Ascending aorta (tissue), 2 donors: ENCODE measurements at regions not wholly inside any gene's neighbourhood (a gene's known extent, or its start where the extent isn't known, plus 50 kb on each side); places are given as distances from the start of the nearest gene placed in this dataset.
A peak's percentile ranks its signal among the peaks of the same experiment; 100 is the strongest.

Source experiments
- DNase-seq, 2 donors: peaks; one replicate each; pipeline ENCODE4 v3.0.0-alpha.2; 2019; ENCODE audit warnings: low spot score in 2 of 2
- H3K27ac ChIP-seq, 2 donors: fragments of 200-600 bp; sonication (generic); one replicate each; pipeline ENCODE4 v1.5.1; 2016 to 2017; ENCODE audit warnings: mild to moderate bottlenecking in 1 of 2
- H3K27me3 ChIP-seq: fragments of 200-600 bp; sonication (generic); one replicate; pipeline ENCODE4 v1.5.1; 2017
- H3K36me3 ChIP-seq, 2 donors: fragments of 200-600 bp; sonication (generic); one replicate each; pipeline ENCODE4 v1.5.1; 2016
- H3K4me1 ChIP-seq, 2 donors: fragments of 200-600 bp; sonication (generic); one replicate each; pipeline ENCODE4 v1.5.1; 2016 to 2017; ENCODE audit warnings: mild to moderate bottlenecking in 1 of 2
- H3K4me3 ChIP-seq, 2 donors: fragments of 200-600 bp; sonication (generic); one replicate each; pipeline ENCODE4 v1.5.1; 2016 to 2017; ENCODE audit warnings: mild to moderate bottlenecking in 1 of 2
- H3K9me3 ChIP-seq, 2 donors: fragments of 200-600 bp; sonication (generic); one replicate each; pipeline ENCODE4 v1.5.1; 2016
- intact Hi-C: fragments of 100-400 bp; cut with DNase I; formaldehyde crosslinking; loops from one replicate; pipeline ENCODE4 v1.15.1; 2023
- TF ChIP-seq, protein P1 (sequence below), 3 experiments: fragments of 200-600 bp in 2 of 3; fragments of 450-650 bp in 1 of 3; sonication (generic) in 2 of 3; IDR thresholded peaks; one replicate each; pipeline ENCODE4 v1.5.1; 2016 to 2019; ENCODE audit warnings: antibody characterized with exemption in 3 of 3, mild to moderate bottlenecking in 1 of 3, moderate library complexity in 1 of 3

DNA sequence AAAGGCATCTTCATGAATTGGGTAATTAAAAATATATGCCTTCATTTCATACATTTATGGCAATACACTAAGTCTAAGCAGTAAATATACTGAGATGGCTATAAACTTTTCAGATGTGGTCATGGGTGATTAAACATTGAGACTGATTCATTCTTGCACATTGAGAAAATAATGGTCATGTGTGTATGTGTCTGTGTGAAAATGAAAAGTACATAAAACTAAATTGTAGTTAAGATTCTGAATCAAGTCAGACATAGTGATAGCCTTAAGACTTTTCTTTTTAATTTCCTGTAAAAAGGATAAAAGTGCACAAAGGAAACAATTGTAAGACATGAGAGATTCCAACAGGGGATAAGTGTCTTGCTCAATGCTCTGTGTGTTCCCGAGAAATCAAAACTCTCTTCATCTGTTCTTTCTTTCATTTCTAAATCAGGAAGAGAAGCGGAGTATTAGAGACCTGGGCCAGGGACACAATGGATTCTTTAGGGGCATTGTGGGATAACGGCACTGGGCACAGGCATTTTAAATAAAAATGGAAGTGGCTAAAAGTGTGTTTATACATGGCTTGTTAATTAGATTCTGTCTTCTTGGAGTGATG is 69.8 kb upstream of the AGR3 start:
- intact Hi-C loops, result loop anchor here (10.0 kb wide), 1 partner anchor 57 kb away; no protein-coding TSS in a partner anchor
- no peak for DNase-seq
- H3K4me3 ChIP-seq, result peak overlapping the region in 1 of 2 donors; percentile 22

DNA sequence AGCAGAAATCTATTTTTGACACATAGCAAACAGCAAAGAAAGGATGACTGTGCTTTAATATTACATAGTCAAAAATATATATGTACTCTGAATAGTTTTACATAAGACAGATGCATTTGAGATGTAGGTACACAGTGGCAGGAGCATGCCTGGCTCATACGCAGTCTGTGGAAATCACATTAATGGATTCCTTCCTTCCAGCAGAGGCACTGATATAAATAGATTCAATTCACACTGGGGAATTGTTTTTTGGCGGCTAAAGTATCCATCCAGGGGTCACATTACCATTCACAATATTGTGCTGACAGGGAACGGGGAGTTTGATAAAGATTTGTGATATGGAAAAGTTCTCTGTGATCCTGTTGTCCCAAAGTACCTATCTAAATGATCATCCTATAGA is 72.5 kb upstream of the AGR3 start:
- peak overlapping the region in 1 of 2 donors; percentile 10 for H3K27ac ChIP-seq
- TF ChIP-seq, protein P1, sequence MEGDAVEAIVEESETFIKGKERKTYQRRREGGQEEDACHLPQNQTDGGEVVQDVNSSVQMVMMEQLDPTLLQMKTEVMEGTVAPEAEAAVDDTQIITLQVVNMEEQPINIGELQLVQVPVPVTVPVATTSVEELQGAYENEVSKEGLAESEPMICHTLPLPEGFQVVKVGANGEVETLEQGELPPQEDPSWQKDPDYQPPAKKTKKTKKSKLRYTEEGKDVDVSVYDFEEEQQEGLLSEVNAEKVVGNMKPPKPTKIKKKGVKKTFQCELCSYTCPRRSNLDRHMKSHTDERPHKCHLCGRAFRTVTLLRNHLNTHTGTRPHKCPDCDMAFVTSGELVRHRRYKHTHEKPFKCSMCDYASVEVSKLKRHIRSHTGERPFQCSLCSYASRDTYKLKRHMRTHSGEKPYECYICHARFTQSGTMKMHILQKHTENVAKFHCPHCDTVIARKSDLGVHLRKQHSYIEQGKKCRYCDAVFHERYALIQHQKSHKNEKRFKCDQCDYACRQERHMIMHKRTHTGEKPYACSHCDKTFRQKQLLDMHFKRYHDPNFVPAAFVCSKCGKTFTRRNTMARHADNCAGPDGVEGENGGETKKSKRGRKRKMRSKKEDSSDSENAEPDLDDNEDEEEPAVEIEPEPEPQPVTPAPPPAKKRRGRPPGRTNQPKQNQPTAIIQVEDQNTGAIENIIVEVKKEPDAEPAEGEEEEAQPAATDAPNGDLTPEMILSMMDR (IDR thresholded peaks at IDR 0.05), result no peak
- H3K36me3 ChIP-seq, result no peaks in the 10 kb centered on the region
- H3K4me1 ChIP-seq, result peaks cover 4 to 10% of the 10 kb centered on the region in 2 donors
- H3K9me3 ChIP-seq, result no peaks in the 10 kb centered on the region
- no peak overlapping the region for H3K4me3 ChIP-seq
- H3K27me3 ChIP-seq, result no peaks in the 10 kb centered on the region
- intact Hi-C loops, result loop anchor here (10.0 kb wide), 1 partner anchor 60 kb away; no protein-coding TSS in a partner anchor
- no peak for DNase-seq

More for the DNA sequence above, 69.8 kb upstream of the AGR3 start:
- H3K4me1 ChIP-seq, result peaks cover 4 to 10% of the 10 kb centered on the region in 2 donors
- no peaks in the 10 kb centered on the region for H3K36me3 ChIP-seq
- H3K9me3 ChIP-seq, result no peaks in the 10 kb centered on the region
- H3K27me3 ChIP-seq, result no peaks in the 10 kb centered on the region
- no peak overlapping the region for H3K27ac ChIP-seq
- TF ChIP-seq, protein P1 (IDR thresholded peaks at IDR 0.05), result no peak

DNA sequence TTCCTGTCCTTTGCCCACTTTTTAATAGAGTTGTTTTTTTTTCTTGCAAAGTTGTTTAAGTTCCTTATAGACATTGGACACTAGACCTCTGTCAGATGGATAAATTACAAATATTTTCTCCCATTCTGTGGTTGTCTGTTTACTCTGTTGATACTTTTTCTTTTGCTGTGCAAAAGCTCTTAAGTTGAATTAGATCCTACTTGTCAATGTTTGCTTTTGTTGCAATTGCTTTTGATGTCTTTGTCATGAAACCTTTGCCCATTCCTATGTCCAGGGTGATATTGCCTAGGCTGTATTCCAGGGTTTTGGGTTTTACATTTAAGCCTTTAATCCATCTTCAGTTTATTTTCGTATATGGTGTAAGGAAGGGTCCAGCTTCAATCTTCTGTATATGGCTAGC is 76.9 kb upstream of the AGR3 start:
- Histone ChIP-seq H3K9me3 (no peaks in the 10 kb centered on the region), H3K27ac (no peak overlapping the region), H3K4me1 (peaks cover 4 to 19% of the 10 kb centered on the region in 2 donors), H3K4me3 (no peak overlapping the region), H3K27me3 (no peaks in the 10 kb centered on the region), H3K36me3 (no peaks in the 10 kb centered on the region)
- intact Hi-C loops, result loop anchor here (10.0 kb wide), 1 partner anchor 64 kb away; no protein-coding TSS in a partner anchor
- TF ChIP-seq, protein P1 (IDR thresholded peaks at IDR 0.05), result no peak
- no peak for DNase-seq

DNA sequence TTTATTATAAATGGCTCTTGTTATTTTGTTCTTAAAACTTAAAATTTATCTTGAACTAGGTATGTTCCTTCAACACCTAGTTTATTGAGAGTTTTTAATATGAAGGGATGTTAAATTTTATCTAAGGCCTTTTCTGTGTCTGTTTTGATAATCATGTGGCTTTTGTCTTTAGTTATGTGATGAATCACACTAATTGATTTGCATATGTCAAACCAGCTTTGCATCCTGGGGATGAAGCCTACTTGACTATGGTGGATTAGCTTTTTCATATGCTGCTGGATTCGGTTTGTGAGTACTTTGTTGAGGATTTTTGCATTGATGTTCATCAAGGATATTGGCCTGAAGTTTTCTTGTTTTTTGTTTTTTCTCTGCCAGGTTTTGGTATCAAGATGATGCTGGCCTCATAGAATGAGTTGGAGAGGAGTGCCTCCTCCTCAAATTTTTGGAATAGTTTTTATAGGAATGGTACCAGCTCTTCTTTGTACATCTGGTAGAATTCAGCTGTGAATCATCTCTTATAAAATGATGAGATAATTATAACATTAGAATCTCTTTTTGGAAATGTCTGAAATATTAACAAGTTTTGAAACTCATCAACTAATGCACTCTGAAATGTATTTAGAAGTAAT is 78.7 kb upstream of the AGR3 start:
- Histone ChIP-seq H3K4me1 (peaks cover 0 to 12% of the 10 kb centered on the region in 2 donors), H3K9me3 (no peaks in the 10 kb centered on the region), H3K36me3 (no peaks in the 10 kb centered on the region), H3K27ac (peak overlapping the region in 1 of 2 donors; percentile 77), H3K27me3 (no peaks in the 10 kb centered on the region), H3K4me3 (no peak overlapping the region)
- no peak for DNase-seq
- intact Hi-C loops, result loop anchor here (5.0 to 10.0 kb wide), 2 partner anchors 313 to 564 kb away; partner anchors contain the start of genes ANKMY2 and BZW2
- TF ChIP-seq, protein P1 (IDR thresholded peaks at IDR 0.05), result no peak

DNA sequence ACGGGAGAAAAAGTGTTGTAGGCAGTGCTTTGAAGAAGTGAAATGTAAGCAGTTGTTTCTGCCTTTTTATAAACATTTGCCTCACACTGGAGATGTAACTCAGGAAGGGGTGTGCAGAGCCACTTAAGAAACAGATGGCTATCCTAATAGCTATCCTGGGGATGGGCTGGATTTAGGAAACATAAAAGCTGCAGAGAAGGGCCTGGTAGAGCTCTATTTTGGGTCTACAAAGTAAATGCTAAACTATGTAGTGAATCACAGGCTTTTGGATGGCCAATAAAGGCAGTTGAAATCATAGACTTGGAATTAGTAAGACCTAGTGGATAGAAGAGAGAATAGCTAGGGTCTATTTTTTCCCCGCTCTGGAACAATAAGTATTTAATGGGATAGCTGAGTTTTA is 79.9 kb upstream of the AGR3 start:
- Histone ChIP-seq H3K9me3 (no peaks in the 10 kb centered on the region), H3K4me3 (no peak overlapping the region), H3K27ac (peak overlapping the region; percentile 45 to 77), H3K4me1 (peaks cover 0 to 12% of the 10 kb centered on the region in 2 donors), H3K27me3 (no peaks in the 10 kb centered on the region), H3K36me3 (no peaks in the 10 kb centered on the region)
- TF ChIP-seq, protein P1 (IDR thresholded peaks at IDR 0.05), result no peak
- DNase-seq, result no peak
- intact Hi-C loops, result loop anchor here (5.0 to 10.0 kb wide), 2 partner anchors 314 to 563 kb away; partner anchors contain the start of genes ANKMY2 and BZW2
